GM21723 (cell line): ENCODE measurements at regions not wholly inside any gene's neighbourhood (a gene's known extent, or its start where the extent isn't known, plus 50 kb on each side); places are given as distances from the start of the nearest gene placed in this dataset.

ENCODE experiments used
- ATAC-seq: cut with Tn5 transposase; IDR thresholded peaks from one replicate; pipeline ENCODE4 v1.9.1; 2021; ENCODE audit warnings: mild to moderate bottlenecking, moderate library complexity; ENCODE audit not compliant: unreplicated experiment

GRCh38 chr11:123258877-123259276 lies 63.8 kb upstream of the CLMP start:
- ATAC-seq, result no peak

GRCh38 chr11:123257370-123257769 lies 62.3 kb upstream of the CLMP start:
- no peak for ATAC-seq

- ATAC-seq, result no peak
Measured at GRCh38 chr11:123255909-123256308, 60.9 kb upstream of the CLMP start.

- ATAC-seq, result no peak
Measured at GRCh38 chr11:123254357-123254756, 59.3 kb upstream of the CLMP start.

GRCh38 chr11:123253911-123254310 lies 58.9 kb upstream of the CLMP start:
- no peak for ATAC-seq

- no peak for ATAC-seq
Measured at GRCh38 chr11:123253223-123253622, 58.2 kb upstream of the CLMP start.

- ATAC-seq, result no peak
Measured at GRCh38 chr11:123251657-123252344, 56.8 kb upstream of the CLMP start.

- no peak for ATAC-seq
Measured at GRCh38 chr11:123250892-123251656, 56.0 kb upstream of the CLMP start.

- ATAC-seq, result no peak
Measured at GRCh38 chr11:123249354-123249753, 54.3 kb upstream of the CLMP start.

- ATAC-seq, result no peak
Measured at GRCh38 chr11:123247813-123248379, 52.8 kb upstream of the CLMP start.

- no peak for ATAC-seq
Measured at GRCh38 chr11:123247496-123247799, 52.4 kb upstream of the CLMP start.

- ATAC-seq, result peak; percentile 92
Measured at GRCh38 chr11:123246749-123247495, 51.9 kb upstream of the CLMP start.

- no peak for ATAC-seq
Measured at GRCh38 chr11:123245567-123245966, 50.5 kb upstream of the CLMP start.
